ENCODE measurements at regions not wholly inside any gene's neighbourhood (a gene's known extent, or its start where the extent isn't known, plus 50 kb on each side); places are given as distances from the start of the nearest gene placed in this dataset.

DNA sequence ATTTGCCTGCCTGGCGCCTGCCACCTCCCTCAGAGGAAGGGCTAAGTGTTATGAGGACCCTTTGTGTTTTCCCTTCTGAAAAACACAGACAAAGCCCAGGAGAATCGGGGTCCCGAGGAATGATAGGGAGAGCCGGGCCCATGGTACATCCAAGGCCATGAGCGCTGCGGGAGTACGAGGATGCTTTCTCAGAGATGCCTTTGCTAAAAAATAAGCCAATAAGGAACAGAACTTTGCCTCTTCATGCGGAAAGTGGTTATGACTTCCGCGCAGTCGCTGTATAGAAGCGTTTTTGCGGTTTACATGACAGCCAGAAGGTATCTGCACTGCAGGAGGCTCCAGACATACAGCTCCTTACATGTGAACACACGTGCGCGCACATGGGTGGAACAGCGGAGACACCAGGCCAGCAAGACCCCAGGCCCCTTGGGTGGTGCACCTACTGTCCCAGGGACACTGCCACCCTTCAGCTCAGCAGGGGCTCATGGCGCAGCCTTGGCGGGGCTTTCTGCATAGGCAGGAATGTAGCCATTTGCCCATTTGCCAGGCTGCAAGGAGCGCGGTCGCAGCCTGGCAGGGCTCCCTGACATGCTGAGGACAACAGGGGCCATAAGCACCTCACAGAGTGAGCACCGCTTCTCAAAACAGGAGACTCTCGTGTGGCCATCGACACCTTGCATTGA, 252.4 kb upstream of the SALL3 start:
- no peak for DNase-seq (ENCODE audit: low read depth)

DNA sequence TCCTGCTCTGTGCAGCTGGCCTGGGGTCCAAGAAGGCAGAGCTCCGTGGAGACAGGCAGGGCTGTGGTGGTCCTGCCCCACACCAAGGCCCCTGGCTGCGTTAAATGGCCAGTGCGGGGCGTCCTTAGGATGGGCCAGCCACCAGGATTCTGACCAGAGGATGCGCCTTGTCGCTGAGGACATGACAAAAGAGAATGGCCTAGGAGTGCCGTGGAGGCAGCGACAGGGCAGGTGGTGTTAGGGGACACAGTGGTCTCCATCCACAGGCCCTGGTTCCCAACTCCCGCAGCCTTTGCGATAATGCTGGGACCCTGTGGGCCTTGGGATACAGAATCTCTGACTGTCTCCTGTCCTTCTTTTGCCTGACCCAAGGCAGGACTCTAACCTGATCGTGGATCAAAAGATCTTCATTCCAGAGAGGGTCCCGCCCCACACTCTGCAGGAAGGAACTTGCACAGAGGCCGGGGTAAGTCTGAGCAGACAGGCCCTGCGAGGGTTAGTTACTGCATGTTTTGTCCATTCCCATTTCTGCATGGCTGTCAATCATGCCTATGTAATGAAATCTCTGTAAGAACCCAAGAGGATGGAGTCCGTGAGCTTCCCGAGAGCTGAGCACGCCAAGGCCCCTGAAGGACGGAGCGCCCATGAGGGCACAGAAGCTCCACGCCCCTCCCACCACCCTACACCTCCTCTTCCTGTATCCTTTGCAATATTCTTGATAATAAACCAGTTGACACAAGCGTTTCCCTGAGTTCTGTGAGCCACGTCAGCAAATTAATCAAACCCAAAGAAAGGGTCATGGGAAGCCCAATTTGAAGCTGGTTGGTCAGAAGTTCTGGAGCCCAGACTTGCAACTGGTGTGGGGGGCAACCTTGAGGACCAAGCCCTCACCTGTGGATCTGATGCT, 251.5 kb upstream of the SALL3 start:
- DNase-seq (ENCODE audit: low read depth), result no peak

- DNase-seq (ENCODE audit: low read depth), result no peak
These were observed 250.7 kb upstream of the SALL3 start for GRCh38 chr18:78728784-78729467.

DNA sequence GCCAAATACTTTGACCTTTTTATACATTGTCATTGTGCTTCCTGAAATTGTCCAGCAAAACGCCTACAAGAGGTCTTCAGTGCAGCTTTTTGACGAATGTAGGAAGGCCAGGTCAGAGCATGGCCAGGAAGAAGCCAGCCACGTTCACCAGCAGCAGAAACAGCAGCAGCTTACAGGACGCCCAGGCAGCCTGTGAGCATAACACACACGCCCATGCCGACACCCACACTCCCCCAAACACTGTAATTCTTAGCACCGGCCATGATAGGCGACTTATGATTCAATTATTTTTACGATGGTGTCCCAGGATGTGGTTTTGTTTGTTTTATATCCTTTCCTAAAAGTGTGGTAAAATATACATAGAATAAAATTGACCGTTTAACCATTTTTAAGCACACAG, 249.1 kb upstream of the SALL3 start:
- DNase-seq (ENCODE audit: low read depth), result no peak

- no peak for DNase-seq (ENCODE audit: low read depth)
These were observed 248.6 kb upstream of the SALL3 start for GRCh38 chr18:78731016-78731397.

DNA sequence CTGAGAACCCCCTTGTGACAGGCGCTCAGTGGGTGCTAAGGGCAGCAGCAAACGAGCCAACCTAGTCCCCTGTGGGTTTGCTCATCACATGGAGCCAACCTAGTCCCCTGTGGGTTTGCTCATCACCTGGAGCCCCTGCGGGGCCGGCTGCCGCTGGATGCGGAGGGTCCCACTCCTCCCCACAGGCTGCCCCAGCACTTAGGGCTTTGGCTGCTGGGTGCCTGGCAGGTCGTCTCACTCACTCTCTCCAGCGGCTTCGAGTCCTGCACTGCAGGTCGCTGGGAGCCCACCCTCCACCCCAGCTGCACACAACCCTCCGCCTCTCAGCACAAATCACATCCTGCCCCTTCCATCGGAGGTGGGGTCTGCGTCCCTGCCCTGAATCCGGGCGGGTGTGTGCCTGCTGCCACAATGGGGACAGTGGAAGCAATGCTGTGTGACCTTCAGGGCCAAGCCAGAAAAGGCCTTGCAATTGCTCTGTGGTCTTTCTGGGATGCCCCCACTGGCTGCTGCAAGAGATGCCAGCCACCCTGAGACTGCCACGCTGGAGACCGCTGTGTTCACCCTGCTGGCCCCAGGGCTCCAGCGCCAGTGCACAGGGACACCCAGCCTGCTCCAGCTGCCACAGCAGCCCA, 248.1 kb upstream of the SALL3 start:
- DNase-seq (ENCODE audit: low read depth), result no peak

- no peak for DNase-seq (ENCODE audit: low read depth)
These were observed 247.1 kb upstream of the SALL3 start for GRCh38 chr18:78732273-78733210.

DNA sequence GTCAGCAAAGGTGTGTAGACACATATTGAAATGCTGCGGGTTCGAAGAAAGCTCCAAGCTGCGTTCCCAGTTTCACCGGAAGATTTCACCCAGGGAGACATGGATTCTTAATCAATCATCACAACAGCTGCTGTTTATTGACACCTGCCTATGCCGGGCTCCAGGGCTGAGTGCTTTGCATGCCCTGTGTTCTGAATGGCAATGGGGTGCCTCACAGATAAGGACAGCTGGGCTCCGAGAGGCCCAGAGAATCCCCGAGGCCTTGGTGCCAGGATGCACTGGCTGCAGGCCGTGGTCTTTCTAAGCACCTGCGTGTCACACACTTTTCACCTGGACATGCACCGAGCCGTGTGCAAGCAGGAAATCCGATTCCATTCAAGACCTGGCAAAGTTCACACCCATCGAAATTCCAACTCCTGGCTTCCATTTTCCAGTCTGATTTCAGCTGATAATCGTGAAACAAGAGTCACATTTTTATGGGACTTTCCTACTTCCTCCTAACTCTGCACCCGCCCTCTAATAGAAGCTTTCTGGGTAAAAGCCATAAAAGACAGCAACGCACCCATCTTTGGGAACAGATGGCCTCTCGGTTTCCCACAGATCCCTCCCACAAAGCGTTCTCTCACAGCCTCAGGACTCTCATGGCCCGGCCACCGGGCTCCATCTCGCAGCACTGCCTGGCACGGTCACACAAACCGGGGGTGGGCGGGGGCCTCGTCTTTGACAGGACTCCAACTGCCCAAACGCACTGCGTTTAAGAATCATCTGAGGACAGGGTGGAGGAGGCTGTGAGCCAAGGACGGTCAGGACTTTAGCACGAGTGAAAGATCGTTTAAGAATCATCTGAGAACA, 245.6 kb upstream of the SALL3 start:
- DNase-seq (ENCODE audit: low read depth), result no peak

DNA sequence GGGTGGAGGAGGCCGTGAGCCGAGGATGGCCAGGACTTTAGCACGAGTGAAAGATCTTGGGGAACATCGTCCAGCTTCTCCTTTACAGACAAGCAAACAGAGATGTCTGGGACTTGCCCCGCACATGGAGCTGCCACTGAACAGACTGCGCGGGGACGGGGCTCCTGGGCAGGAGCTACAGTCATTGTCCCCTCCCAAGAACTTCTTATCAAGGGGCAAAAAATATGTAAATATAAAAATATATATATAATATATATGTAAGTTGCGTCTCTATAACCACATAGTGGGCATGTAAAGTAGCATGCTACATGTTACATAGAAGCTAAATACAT, 245.0 kb upstream of the SALL3 start:
- DNase-seq (ENCODE audit: low read depth), result no peak

GRCh38 chr18:78735131-78736014, 244.2 kb upstream of the SALL3 start:
- DNase-seq (ENCODE audit: low read depth), result no peak

DNA sequence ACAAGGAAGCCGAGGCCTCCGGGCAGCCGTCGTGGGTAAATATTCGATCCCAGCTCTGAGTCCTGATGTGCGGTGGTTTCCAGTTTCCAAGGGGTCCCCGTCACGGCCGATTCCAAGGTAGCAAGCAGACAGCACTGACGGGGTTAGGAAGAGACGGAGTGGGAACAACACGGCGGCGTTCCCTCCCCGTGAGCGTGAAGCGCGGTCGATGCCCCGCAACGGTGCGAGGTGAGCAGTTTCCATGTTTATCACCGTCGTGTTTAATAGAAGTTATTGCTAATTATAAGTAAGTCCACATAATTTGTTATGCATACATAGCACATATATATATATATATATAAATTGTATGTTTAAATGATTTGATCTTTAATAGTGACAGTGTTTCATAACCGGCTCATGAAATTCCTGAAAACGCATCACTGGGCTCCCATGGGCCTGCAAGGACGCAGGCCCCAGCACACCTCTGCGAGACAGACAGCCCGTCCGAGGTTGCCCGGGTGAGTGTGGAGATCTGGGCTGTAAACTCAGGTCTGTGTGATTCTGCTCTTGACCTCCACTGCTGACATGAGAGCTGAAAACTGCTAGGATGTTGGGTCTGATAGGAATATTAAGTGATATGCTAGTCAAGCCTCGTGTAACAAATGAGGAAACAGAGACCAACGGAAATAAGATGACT, 243.5 kb upstream of the SALL3 start:
- no peak for DNase-seq (ENCODE audit: low read depth)

DNA sequence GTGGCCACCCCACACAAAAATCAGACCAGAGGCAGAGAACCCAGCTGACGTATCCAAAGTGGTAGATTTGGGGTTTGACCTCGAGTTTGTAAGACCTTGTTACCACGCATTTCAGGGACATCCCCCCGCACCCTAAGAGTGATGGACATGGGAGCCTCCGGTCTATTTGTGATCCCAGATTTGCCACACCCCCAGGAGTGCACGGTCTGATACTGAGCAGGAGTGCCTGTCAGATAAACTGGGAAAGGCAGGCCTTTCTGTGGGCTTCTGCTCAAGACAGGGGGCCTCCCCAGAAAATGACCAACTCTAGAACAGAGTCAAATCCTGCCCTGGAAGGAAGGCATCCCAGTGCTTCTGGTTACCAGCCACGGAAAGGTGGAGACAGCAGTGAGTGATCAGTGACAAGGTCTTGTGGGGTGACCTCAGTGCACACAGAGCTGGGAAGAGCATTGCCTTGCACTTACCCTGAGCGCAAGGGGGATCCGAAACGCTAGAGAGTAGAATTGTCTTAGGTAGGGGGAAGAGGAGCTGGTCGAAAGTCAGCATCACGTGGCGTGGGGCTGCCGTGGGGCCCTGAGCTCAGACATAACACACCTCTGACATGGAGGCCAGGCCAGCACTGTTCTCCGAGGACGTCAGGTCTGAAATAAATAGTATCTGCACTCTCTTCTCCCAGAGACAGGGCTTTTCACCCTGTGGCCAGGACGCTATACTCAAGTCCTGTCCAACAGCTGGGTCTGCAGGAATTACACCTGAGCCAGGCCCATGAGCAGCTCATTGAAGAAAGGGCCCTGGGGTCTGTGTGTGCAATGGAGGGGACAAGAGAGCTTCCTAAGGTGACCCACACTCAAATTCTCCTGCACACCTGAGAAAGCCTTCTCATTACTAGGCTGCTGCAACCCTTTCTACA, 242.4 kb upstream of the SALL3 start:
- no peak for DNase-seq (ENCODE audit: low read depth)

DNA sequence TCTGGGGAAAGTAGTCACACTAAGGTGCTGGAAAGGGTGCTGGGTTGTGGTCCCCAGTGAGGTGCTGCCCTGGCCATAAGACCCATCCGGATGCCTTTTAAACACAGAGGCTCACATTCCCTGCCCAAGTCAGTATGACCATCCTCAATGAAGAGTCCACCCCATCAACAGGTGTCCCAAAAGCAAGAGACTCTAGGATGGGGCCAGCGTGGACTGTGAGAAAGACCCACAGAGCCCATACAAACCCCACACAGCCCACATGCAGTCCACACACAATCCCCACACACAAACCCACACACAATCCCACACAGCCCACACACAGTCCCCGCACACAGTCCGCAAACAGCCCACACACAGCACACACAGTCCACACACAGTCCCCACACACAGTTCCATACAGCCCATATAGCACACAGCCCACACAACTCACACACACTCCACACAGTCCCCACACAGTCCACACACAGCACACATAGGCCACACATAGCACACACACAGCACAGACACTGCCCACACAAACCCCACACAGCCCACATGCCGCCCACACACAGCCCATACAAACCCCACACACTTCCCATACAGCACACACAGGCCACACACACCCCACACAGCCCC, 241.4 kb upstream of the SALL3 start:
- no peak for DNase-seq (ENCODE audit: low read depth)

DNA sequence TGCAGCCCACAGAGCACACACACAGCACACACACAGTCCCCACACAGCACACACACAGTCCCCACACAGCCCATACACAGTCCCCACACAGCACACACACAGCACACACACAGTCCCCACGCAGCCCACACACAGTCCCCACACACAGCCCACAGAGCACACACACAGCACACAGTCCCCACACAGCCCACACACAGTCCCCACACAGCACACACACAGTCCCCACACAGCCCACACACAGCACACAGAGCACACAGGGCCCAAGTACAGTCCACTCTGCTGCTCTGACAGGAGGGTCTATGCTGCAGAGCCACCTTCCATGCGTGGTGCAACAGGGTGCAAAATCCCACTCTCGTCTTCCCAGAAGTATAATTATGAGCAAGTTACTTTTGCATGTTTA, 240.5 kb upstream of the SALL3 start:
- no peak for DNase-seq (ENCODE audit: low read depth)

DNA sequence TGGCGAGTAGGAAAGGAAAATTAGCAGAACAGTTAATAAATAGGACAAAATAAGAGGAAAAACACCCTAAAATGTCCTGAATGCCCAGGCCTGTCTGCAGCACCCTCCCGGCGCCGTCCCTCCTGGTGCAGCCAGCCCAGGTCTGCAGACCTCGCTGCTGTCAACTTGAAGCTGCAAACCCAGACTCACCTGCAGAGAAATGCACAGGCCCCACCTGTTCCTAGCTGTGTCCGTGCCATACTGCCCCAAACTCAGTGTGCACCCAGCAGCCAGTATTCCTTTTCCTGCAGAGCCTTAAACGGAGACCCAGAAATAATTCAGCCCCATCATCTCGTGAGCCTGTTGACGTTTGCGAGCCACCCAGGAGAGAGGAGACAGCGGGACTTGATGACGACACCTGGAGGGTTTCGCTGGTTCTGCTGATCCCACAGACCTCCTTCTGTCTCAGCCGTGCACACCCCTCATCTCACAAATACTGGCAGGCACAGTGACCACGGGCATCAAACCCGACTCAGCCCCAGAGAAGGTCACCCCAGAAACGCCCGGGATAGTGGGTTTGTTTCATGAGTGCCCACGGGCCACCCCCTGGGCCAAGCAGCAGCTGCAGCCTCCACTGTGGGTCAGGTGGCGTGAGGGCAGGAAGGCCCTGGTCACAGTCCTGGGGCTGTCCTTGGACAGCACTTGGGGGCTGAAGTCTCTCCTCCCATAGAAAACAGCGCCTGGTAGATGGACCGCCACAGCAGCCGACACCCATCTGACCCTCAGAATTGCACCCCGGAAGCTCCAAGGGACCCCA, 239.5 kb upstream of the SALL3 start:
- DNase-seq (ENCODE audit: low read depth), result no peak

- no peak for DNase-seq (ENCODE audit: low read depth)
These were observed 238.7 kb upstream of the SALL3 start for GRCh38 chr18:78740876-78741275.
